ENCODE measurements at regions not wholly inside any gene's neighbourhood (a gene's known extent, or its start where the extent isn't known, plus 50 kb on each side); places are given as distances from the start of the nearest gene placed in this dataset.

DNA sequence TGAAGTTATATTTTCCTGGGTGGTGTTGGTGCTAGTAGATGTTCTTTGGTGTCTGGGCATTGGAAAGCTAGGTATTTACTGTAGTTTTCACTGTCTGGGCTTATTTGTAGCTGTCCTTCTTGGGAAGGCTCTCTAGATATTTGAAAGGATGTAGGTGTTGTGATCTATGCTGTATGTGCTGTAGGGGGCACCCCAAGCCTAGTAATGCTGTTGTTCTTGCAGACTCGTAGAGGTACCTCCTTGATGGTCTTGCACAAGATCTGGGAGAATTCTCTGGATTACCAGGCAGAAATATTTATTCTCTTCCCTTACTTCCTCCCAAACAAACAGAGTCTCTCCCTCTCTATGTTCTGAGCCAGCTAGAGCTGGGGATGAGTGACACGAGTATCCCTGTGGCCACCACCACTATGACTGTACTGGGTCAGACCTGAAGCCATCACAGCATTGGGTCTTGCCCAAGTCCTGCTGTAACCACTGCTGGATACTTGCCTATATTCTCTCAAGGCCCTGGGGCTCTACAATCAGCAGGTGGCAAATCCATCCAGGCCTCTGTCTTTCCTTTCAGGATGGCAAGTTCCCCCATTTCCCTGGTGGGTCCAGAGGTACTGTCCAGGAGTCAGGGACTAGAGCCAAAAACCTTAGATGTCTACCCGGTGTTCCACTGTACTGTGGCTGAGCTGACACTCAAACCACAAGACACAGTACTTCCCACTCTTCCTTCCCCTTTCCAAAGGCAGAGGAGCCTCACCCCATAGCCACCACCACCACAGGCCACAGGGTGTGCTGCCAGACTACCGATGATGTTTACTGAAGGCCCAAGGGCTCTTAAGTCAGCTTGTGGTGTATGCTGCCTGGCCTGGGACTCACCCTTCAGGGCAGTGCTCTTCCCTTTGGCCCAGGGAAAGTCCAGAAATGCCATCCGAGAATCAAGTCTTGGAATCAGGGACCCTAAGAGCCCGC lies 195.2 kb upstream of the DPPA4 start:
- no peak overlapping the region for H3K4me3 ChIP-seq (ENCODE audit: insufficient read length, low read depth)
- H3K9ac ChIP-seq (ENCODE audit: insufficient read length, low read depth) = no peak overlapping the region
- H3K36me3 ChIP-seq (ENCODE audit: insufficient read depth, insufficient read length, low read length) = no peaks in the 10 kb centered on the region
- DNase-seq (ENCODE audit: low read depth, low spot score) = peak; percentile 70
- no peaks in the 10 kb centered on the region for H3K9me3 ChIP-seq (ENCODE audit: insufficient read depth, low read length)
- no peaks in the 10 kb centered on the region for H3K27me3 ChIP-seq (ENCODE audit: insufficient read depth, insufficient read length)
- peaks cover 2% of the 10 kb centered on the region for H3K4me1 ChIP-seq (ENCODE audit: insufficient read depth, insufficient read length)
- TF ChIP-seq SUZ12 (IDR thresholded peaks at IDR 0.05; ENCODE audit: extremely low read depth, insufficient read depth, insufficient read length) (no peak), YY1 (IDR thresholded peaks at IDR 0.05; ENCODE audit: insufficient read depth, insufficient read length) (no peak), ZNF274 (IDR thresholded peaks at IDR 0.05; ENCODE audit: low read depth, low read length) (no peak)

DNA sequence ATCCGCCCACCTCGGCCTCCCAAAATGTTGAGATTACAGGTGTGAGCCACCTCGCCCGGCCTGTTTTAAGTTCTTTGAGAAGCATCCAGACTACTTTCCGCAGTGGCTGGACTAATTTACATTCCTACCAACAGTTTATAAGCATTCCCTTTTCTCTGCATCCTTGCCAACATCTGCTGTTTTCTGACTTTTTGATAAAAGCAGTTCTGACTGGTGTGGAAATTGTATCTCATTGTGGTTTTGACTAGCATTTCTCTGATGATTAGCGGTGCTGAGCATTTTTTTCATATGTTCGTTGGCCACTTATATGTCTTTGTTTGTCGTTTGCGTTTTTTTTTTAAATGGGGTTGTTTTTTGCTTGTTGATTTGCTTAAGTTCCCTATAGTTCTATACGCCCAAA lies 208.4 kb upstream of the DPPA4 start:
- Histone ChIP-seq H3K4me3 (ENCODE audit: insufficient read length, low read depth) (no peak overlapping the region), H3K4me1 (ENCODE audit: insufficient read depth, insufficient read length) (no peaks in the 10 kb centered on the region), H3K27me3 (ENCODE audit: insufficient read depth, insufficient read length) (no peaks in the 10 kb centered on the region), H3K36me3 (ENCODE audit: insufficient read depth, insufficient read length, low read length) (no peaks in the 10 kb centered on the region), H3K9me3 (ENCODE audit: insufficient read depth, low read length) (no peaks in the 10 kb centered on the region), H3K9ac (ENCODE audit: insufficient read length, low read depth) (no peak overlapping the region)
- TF ChIP-seq ZNF274 (IDR thresholded peaks at IDR 0.05; ENCODE audit: low read depth, low read length) (no peak), SUZ12 (IDR thresholded peaks at IDR 0.05; ENCODE audit: extremely low read depth, insufficient read depth, insufficient read length) (no peak)
- DNase-seq (ENCODE audit: low read depth, low spot score) = no peak

DNA sequence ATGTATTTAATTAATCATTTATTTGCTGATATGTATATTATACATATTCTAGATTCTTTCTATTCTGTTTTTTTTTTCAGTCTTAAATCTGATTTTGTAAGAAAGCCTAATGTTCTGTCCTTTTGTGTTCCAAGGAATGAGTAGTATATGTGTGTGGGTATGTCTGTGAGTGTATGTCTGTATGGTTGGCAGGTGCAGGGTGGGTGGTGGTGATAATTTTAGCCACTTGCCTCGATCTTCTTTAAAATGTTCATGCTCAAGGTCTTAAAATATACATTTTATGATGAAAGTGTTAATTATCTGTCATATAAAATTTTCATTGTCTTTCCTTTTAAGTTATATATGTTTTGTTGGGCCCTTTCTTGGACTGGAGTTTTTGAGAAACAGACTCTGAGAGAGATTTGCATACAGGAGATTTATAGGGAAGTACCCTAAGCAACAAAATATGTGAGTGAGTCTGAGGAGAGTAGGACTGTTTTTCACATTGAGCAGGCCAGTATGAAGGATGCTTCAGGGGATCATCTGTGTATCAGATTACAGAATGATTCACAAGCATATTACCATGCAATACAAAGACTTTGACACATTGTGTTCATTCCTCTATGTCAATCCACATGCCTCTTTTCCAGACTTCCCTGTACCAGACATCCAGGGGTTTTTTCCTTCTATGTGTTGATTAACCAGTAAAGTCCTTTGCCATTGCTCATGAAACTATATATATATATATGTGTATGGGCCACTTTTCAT lies 211.0 kb upstream of the DPPA4 start:
- DNase-seq (ENCODE audit: low read depth, low spot score) = no peak
- Histone ChIP-seq H3K4me3 (ENCODE audit: insufficient read length, low read depth) (no peak overlapping the region), H3K9ac (ENCODE audit: insufficient read length, low read depth) (no peak overlapping the region), H3K9me3 (ENCODE audit: insufficient read depth, low read length) (no peaks in the 10 kb centered on the region), H3K27me3 (ENCODE audit: insufficient read depth, insufficient read length) (no peaks in the 10 kb centered on the region), H3K4me1 (ENCODE audit: insufficient read depth, insufficient read length) (no peaks in the 10 kb centered on the region), H3K36me3 (ENCODE audit: insufficient read depth, insufficient read length, low read length) (no peaks in the 10 kb centered on the region)
- TF ChIP-seq ZNF274 (IDR thresholded peaks at IDR 0.05; ENCODE audit: low read depth, low read length) = no peak
- no peak for TF ChIP-seq YY1 (IDR thresholded peaks at IDR 0.05; ENCODE audit: insufficient read depth, insufficient read length)
- no peak for TF ChIP-seq SUZ12 (IDR thresholded peaks at IDR 0.05; ENCODE audit: extremely low read depth, insufficient read depth, insufficient read length)

DNA sequence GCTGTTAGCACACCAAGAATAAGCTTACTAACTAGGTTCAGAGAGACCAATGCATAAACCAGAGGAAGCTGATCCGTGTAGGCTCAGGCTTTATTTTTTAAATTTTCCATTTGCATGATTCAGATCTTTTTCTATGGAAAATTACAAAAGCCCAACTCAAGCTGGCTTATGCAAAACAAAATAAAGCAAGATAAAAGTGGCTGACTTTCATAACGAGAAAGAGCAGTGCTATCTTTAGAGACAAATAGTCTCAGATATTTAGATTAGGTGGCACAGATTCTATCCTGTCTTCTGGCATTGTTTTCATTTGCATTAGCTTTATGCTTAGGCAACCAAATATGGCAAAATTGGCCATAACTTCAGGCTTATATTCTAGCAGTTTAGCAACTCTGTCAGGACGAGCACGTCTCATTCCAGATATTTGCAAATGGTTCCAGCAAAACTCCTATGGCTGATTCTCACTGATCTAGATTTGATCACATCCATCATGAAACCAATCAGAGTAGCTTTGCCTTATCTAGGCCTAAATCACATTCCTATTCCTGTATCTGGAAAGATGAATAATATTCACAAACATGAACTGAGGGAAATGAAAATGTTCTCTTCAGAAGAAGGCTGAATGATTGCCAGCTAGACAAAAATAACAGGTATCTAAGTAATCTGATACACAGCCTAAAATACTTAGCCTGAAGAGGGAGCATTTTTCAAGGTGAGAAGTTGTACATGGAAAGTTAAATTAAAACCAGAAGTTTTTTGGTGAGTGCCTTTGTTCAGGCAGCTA lies 216.4 kb upstream of the DPPA4 start:
- Histone ChIP-seq H3K36me3 (ENCODE audit: insufficient read depth, insufficient read length, low read length) (no peaks in the 10 kb centered on the region), H3K27me3 (ENCODE audit: insufficient read depth, insufficient read length) (no peaks in the 10 kb centered on the region), H3K9me3 (ENCODE audit: insufficient read depth, low read length) (no peaks in the 10 kb centered on the region), H3K4me3 (ENCODE audit: insufficient read length, low read depth) (no peak overlapping the region), H3K9ac (ENCODE audit: insufficient read length, low read depth) (no peak overlapping the region), H3K4me1 (ENCODE audit: insufficient read depth, insufficient read length) (no peaks in the 10 kb centered on the region)
- TF ChIP-seq ZNF274 (IDR thresholded peaks at IDR 0.05; ENCODE audit: low read depth, low read length) = no peak
- TF ChIP-seq SUZ12 (IDR thresholded peaks at IDR 0.05; ENCODE audit: extremely low read depth, insufficient read depth, insufficient read length) = no peak
- TF ChIP-seq YY1 (IDR thresholded peaks at IDR 0.05; ENCODE audit: insufficient read depth, insufficient read length) = no peak
- DNase-seq (ENCODE audit: low read depth, low spot score) = no peak

DNA sequence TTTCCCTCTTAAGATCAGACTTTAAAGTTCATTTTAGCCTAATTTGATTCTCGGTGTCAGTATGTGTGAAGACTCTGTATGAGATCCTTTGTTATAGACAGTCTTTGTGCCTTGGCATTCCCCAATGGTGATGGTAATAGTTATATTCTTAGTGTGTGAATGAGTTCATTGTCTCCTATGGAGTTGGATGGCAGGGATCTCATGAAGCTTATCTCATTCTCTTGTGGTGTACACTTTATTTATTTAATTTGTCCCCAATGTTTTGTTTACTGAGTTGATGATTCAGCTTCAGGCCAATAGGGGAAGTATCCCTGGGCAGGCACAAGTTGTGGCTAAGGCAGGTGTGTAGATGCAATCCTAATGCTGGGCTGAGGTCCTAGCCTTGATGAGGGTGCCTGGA lies 222.0 kb upstream of the DPPA4 start:
- Histone ChIP-seq H3K9ac (ENCODE audit: insufficient read length, low read depth) (no peak overlapping the region), H3K9me3 (ENCODE audit: insufficient read depth, low read length) (peaks cover 10% of the 10 kb centered on the region; the same call in 1 of the 2 replicates), H3K4me1 (ENCODE audit: insufficient read depth, insufficient read length) (no peaks in the 10 kb centered on the region), H3K36me3 (ENCODE audit: insufficient read depth, insufficient read length, low read length) (no peaks in the 10 kb centered on the region), H3K27me3 (ENCODE audit: insufficient read depth, insufficient read length) (no peaks in the 10 kb centered on the region), H3K4me3 (ENCODE audit: insufficient read length, low read depth) (no peak overlapping the region)
- no peak for TF ChIP-seq ZNF274 (IDR thresholded peaks at IDR 0.05; ENCODE audit: low read depth, low read length)
- no peak for TF ChIP-seq YY1 (IDR thresholded peaks at IDR 0.05; ENCODE audit: insufficient read depth, insufficient read length)
- TF ChIP-seq SUZ12 (IDR thresholded peaks at IDR 0.05; ENCODE audit: extremely low read depth, insufficient read depth, insufficient read length) = no peak
- DNase-seq (ENCODE audit: low read depth, low spot score) = no peak

DNA sequence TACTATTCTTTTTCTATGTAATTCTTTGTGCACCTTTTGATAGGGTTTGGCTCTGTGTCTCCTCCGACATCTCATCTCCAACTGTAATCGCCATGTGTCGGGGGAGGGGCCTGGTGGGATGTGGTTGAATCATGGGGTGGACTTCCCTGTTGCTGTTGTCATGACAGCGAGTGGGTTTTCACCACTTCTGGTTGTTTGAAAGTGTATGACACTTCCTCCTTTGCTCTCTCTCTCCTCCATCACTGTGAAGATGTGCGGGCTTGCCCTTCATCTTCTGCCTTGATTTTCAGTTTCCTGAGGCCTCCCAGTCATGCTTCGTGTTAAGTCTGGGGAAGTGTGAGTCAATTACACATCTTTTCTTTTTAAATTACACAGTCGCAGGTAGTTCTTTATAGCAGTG lies 225.8 kb upstream of the DPPA4 start:
- Histone ChIP-seq H3K9ac (ENCODE audit: insufficient read length, low read depth) (no peak overlapping the region), H3K4me1 (ENCODE audit: insufficient read depth, insufficient read length) (no peaks in the 10 kb centered on the region), H3K27me3 (ENCODE audit: insufficient read depth, insufficient read length) (no peaks in the 10 kb centered on the region), H3K9me3 (ENCODE audit: insufficient read depth, low read length) (peaks cover 10% of the 10 kb centered on the region; the same call in 1 of the 2 replicates), H3K36me3 (ENCODE audit: insufficient read depth, insufficient read length, low read length) (no peaks in the 10 kb centered on the region), H3K4me3 (ENCODE audit: insufficient read length, low read depth) (no peak overlapping the region)
- no peak for DNase-seq (ENCODE audit: low read depth, low spot score)
- TF ChIP-seq YY1 (IDR thresholded peaks at IDR 0.05; ENCODE audit: insufficient read depth, insufficient read length) = no peak
- no peak for TF ChIP-seq SUZ12 (IDR thresholded peaks at IDR 0.05; ENCODE audit: extremely low read depth, insufficient read depth, insufficient read length)
- TF ChIP-seq ZNF274 (IDR thresholded peaks at IDR 0.05; ENCODE audit: low read depth, low read length) = no peak

Data from NT2/D1 (cell line).